ENCODE measurements at regions not wholly inside any gene's neighbourhood (a gene's known extent, or its start where the extent isn't known, plus 50 kb on each side); places are given as distances from the start of the nearest gene placed in this dataset.

GRCh38 chr10:2754943-2755342 lies 312.4 kb upstream of the PFKP start:
- no peak overlapping the region for H3K27ac ChIP-seq
- ATAC-seq (no peak), DNase-seq (no peak)
- H3K4me3 ChIP-seq: no peak overlapping the region
- no peaks in the 10 kb centered on the region for H3K9me3 ChIP-seq
- no peaks in the 10 kb centered on the region for H3K36me3 ChIP-seq
- intact Hi-C loops (cut with DNase I): no loop called here
- H3K4me1 ChIP-seq: no peaks in the 10 kb centered on the region
- H3K27me3 ChIP-seq: peaks cover 0 to 13% (median 0%) of the 10 kb centered on the region in 7 donors
- no peak for TF ChIP-seq CTCF (IDR thresholded peaks at IDR 0.05)
- WGBS, 2 donors: 72 to 77% methylated on average over 6 of the region's 6 CpGs

- Histone ChIP-seq H3K4me3 (no peak overlapping the region), H3K4me1 (no peaks in the 10 kb centered on the region), H3K27ac (no peak overlapping the region), H3K9me3 (no peaks in the 10 kb centered on the region), H3K27me3 (peaks cover 0 to 24% (median 5%) of the 10 kb centered on the region in 7 donors), H3K36me3 (no peaks in the 10 kb centered on the region)
- no peak for TF ChIP-seq CTCF (IDR thresholded peaks at IDR 0.05)
- WGBS, 2 donors: 85 to 95% methylated on average over 10 of the region's 10 CpGs
- intact Hi-C loops (cut with DNase I): no loop called here
- no peak for ATAC-seq
- DNase-seq: no peak
Measured at GRCh38 chr10:2748287-2748686, 319.1 kb upstream of the PFKP start.

- Histone ChIP-seq H3K36me3 (no peaks in the 10 kb centered on the region), H3K27ac (no peak overlapping the region), H3K4me1 (no peaks in the 10 kb centered on the region), H3K9me3 (no peaks in the 10 kb centered on the region), H3K4me3 (no peak overlapping the region), H3K27me3 (peaks cover 0 to 21% (median 4%) of the 10 kb centered on the region in 7 donors)
- DNase-seq (no peak), ATAC-seq (no peak)
- intact Hi-C loops (cut with DNase I): no loop called here
- TF ChIP-seq CTCF (IDR thresholded peaks at IDR 0.05): no peak
- WGBS, 2 donors: 89 to 92% methylated on average over 8 of the region's 8 CpGs
Measured at GRCh38 chr10:2746638-2747037, 320.7 kb upstream of the PFKP start.

GRCh38 chr10:2745666-2746065 lies 321.7 kb upstream of the PFKP start:
- Histone ChIP-seq H3K36me3 (no peaks in the 10 kb centered on the region), H3K4me3 (no peak overlapping the region), H3K27me3 (peaks cover 0 to 13% (median 3%) of the 10 kb centered on the region in 7 donors), H3K9me3 (no peaks in the 10 kb centered on the region), H3K27ac (no peak overlapping the region), H3K4me1 (no peaks in the 10 kb centered on the region)
- TF ChIP-seq CTCF (IDR thresholded peaks at IDR 0.05): no peak
- 81 to 93% methylated on average over 5 of the region's 5 CpGs for WGBS, 2 donors
- no peak for DNase-seq
- intact Hi-C loops (cut with DNase I): no loop called here
- ATAC-seq: no peak
